ENCODE measurements at regions not wholly inside any gene's neighbourhood (a gene's known extent, or its start where the extent isn't known, plus 50 kb on each side); places are given as distances from the start of the nearest gene placed in this dataset.

DNA sequence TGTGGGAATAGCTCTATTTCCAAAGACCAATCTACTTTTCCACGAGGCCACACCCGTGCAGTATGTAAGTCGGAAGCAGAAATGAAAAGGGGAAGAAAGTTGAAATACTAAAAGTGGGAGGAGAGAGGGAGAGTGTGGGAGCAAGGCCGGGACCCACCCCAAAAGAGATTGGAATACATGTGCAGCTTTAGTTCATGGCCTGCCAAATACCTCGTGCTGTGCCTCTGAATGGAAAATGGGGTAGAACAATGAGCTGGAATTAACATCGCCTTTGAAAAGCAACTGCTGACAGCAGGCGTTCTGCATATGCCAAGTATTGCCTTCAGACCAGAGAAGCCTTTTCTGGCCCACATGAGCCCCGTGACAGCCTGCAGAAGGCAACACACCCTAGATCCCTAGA lies 155.6 kb downstream of the CD83 start:
- no peak for TF ChIP-seq POLR2AphosphoS5 (IDR thresholded peaks at IDR 0.05; ENCODE audit: low read depth, low read length)
- TF ChIP-seq, protein P1, sequence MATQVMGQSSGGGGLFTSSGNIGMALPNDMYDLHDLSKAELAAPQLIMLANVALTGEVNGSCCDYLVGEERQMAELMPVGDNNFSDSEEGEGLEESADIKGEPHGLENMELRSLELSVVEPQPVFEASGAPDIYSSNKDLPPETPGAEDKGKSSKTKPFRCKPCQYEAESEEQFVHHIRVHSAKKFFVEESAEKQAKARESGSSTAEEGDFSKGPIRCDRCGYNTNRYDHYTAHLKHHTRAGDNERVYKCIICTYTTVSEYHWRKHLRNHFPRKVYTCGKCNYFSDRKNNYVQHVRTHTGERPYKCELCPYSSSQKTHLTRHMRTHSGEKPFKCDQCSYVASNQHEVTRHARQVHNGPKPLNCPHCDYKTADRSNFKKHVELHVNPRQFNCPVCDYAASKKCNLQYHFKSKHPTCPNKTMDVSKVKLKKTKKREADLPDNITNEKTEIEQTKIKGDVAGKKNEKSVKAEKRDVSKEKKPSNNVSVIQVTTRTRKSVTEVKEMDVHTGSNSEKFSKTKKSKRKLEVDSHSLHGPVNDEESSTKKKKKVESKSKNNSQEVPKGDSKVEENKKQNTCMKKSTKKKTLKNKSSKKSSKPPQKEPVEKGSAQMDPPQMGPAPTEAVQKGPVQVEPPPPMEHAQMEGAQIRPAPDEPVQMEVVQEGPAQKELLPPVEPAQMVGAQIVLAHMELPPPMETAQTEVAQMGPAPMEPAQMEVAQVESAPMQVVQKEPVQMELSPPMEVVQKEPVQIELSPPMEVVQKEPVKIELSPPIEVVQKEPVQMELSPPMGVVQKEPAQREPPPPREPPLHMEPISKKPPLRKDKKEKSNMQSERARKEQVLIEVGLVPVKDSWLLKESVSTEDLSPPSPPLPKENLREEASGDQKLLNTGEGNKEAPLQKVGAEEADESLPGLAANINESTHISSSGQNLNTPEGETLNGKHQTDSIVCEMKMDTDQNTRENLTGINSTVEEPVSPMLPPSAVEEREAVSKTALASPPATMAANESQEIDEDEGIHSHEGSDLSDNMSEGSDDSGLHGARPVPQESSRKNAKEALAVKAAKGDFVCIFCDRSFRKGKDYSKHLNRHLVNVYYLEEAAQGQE (IDR thresholded peaks at IDR 0.05; ENCODE audit: insufficient read depth in 1 of 2, low read depth in 2 of 2, low read length in 2 of 2): no peak
- no peak for TF ChIP-seq TAF1 (IDR thresholded peaks at IDR 0.05; ENCODE audit: borderline replicate concordance, insufficient read depth, low read length)
